BLaER1 treated with 17β-estradiol and CSF1 and Interleukin-3, amounts not matched to agents 10 nM and 100 nM (cell line): ENCODE measurements at regions not wholly inside any gene's neighbourhood (a gene's known extent, or its start where the extent isn't known, plus 50 kb on each side); places are given as distances from the start of the nearest gene placed in this dataset.
"Not testable (repeated sequence)": the region's sequence is repeated elsewhere in the genome, so short reads cannot be mapped to it uniquely, and the experiment has no call there.

Experiments used
- H3K27ac ChIP-seq, 11 experiments: shearing (Covaris generic); formaldehyde crosslinking; 2 replicates each; pipeline ENCODE4 v1.8.1; 2022
- H3K27me3 ChIP-seq, 11 experiments: shearing (Covaris generic); formaldehyde crosslinking; 2 replicates each; pipeline ENCODE4 v1.8.1; 2022
- H3K36me3 ChIP-seq, 11 experiments: shearing (Covaris generic); formaldehyde crosslinking; 2 replicates each; pipeline ENCODE4 v1.8.1; 2022
- H3K4me1 ChIP-seq, 10 experiments: shearing (Covaris generic); formaldehyde crosslinking; 2 replicates each; pipeline ENCODE4 v1.8.1; 2022
- H3K4me2 ChIP-seq, 11 experiments: shearing (Covaris generic); formaldehyde crosslinking; 2 replicates each; pipeline ENCODE4 v1.8.1; 2022
- H3K4me3 ChIP-seq, 10 experiments: shearing (Covaris generic); formaldehyde crosslinking; 2 replicates each; pipeline ENCODE4 v1.8.1; 2022
- H3K9ac ChIP-seq, 11 experiments: shearing (Covaris generic); formaldehyde crosslinking; 2 replicates each; pipeline ENCODE4 v1.8.1; 2022
- H3K9me3 ChIP-seq, 11 experiments: shearing (Covaris generic); formaldehyde crosslinking; replicated peaks in 1 of 11; 2 replicates each; pipeline ENCODE4 v1.8.1; 2022
- H4K20me1 ChIP-seq, 11 experiments: shearing (Covaris generic); formaldehyde crosslinking; 2 replicates each; pipeline ENCODE4 v1.8.1; 2022
- Cebpa-rat ChIP-seq, 11 experiments: shearing (Covaris generic); IDR thresholded peaks; 2 replicates each; pipeline ENCODE4 v1.8.1; 2022

- TF ChIP-seq Cebpa-rat (IDR thresholded peaks at IDR 0.05): no peak
- Histone ChIP-seq H4K20me1 (no peaks in the 10 kb centered on the region), H3K4me1 (peaks cover 3 to 15% (median 8%) of the 10 kb centered on the region in 10 experiments), H3K36me3 (no peaks in the 10 kb centered on the region), H3K27ac (no peak overlapping the region), H3K4me2 (no peak overlapping the region), H3K4me3 (no peak overlapping the region), H3K9me3 (no peaks in the 10 kb centered on the region), H3K27me3 (no peaks in the 10 kb centered on the region), H3K9ac (no peak overlapping the region)
Measured at GRCh38 chr6:135680964-135681913, 170.3 kb upstream of the PDE7B start.

DNA sequence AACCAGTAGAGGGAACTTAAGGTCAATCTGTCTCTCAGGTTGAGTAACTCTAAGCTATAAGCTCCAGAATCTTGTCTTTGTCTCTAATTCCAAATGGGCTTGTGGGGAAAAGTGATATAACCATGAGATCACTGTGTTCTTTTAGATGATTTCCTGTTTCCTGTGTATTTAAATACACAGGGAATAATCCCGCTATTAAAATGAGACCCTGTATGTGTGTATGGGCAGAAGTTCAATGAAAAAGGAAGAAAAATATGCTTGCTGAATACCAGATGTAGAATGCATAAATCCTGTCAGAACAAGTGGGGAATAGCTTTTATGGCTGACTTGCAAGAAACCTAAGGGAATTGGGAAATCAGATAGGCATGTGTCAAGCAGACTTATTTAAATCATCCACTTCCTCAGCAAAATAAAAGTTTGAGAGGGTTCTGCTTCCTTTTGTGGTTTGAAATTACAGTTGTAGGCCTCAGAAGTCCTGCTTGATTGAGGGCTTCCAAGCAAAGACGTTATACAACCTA, 164.7 kb upstream of the PDE7B start:
- Histone ChIP-seq H3K9ac (peak overlapping the region in 10 of 11 experiments; percentile 3 to 58 (median 36); a peak in 14 of 22 replicates), H3K27me3 (no peaks in the 10 kb centered on the region), H3K36me3 (no peaks in the 10 kb centered on the region), H3K4me2 (peak overlapping the region; percentile 53 to 85 (median 74)), H3K4me3 (peak overlapping the region in 1 of 10 experiments; percentile 25; a peak in 2 of 20 replicates), H3K4me1 (peaks cover 18 to 54% (median 32%) of the 10 kb centered on the region in 10 experiments), H3K9me3 (peaks cover 0 to 12% (median 0%) of the 10 kb centered on the region in 11 experiments; a peak in 4 of 22 replicates), H4K20me1 (no peaks in the 10 kb centered on the region), H3K27ac (peak overlapping the region; percentile 29 to 77 (median 66); a peak in 20 of 22 replicates)
- peak in 4 of 11 experiments; percentile 39 to 58 (median 47); a peak in 6 of 22 replicates for TF ChIP-seq Cebpa-rat (IDR thresholded peaks at IDR 0.05)

- Histone ChIP-seq H3K4me1 (peaks cover 18 to 54% (median 32%) of the 10 kb centered on the region in 10 experiments), H3K4me2 (peak overlapping the region in 6 of 11 experiments; percentile 3 to 85 (median 74); a peak in 9 of 22 replicates), H3K9me3 (peaks cover 0 to 12% (median 0%) of the 10 kb centered on the region in 11 experiments; a peak in 4 of 22 replicates), H3K27ac (peak overlapping the region in 2 of 11 experiments; percentile 24 to 77; a peak in 2 of 22 replicates)
- not testable (repeated sequence) for H3K9ac ChIP-seq, H3K36me3 ChIP-seq, H4K20me1 ChIP-seq, H3K4me3 ChIP-seq, H3K27me3 ChIP-seq
Measured at GRCh38 chr6:135688476-135688875, 163.0 kb upstream of the PDE7B start.

GRCh38 chr6:135692426-135692825, 159.1 kb upstream of the PDE7B start:
- Histone ChIP-seq H3K36me3 (no peaks in the 10 kb centered on the region), H3K27me3 (no peaks in the 10 kb centered on the region), H3K4me3 (no peak overlapping the region), H3K9ac (no peak overlapping the region), H4K20me1 (no peaks in the 10 kb centered on the region), H3K4me1 (peaks cover 3 to 27% (median 13%) of the 10 kb centered on the region in 10 experiments), H3K9me3 (peaks cover 0 to 12% (median 0%) of the 10 kb centered on the region in 11 experiments; a peak in 4 of 22 replicates), H3K27ac (no peak overlapping the region), H3K4me2 (no peak overlapping the region)
- no peak for TF ChIP-seq Cebpa-rat (IDR thresholded peaks at IDR 0.05)

DNA sequence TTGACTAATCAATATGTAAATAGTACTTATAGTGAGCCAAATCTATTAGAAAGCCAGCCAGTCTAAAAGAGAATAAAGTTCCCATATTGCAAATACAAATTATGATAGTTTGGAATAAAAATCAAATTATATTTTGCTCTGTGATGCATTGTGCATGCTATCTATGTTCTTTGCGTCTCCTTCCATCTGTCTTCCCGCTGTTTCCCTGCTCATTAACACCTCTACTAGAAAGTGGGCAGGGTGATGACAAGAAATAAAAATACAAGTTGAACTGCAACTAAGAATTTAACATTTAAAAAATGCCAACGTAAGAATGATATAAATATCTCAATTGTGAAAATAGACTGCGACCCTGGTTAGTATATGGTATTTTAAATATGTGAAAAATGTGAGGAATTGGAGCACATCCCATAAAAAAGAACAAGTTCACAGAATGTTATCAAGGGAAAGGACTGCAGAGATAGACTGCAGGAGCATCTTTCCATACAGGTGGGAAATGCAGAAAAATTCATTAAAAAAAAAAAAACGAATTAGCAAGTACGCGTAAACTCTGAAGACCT, 157.6 kb upstream of the PDE7B start:
- H3K27me3 ChIP-seq: no peaks in the 10 kb centered on the region
- TF ChIP-seq Cebpa-rat (IDR thresholded peaks at IDR 0.05): no peak
- H3K36me3 ChIP-seq: no peaks in the 10 kb centered on the region
- no peaks in the 10 kb centered on the region for H4K20me1 ChIP-seq
- no peak overlapping the region for H3K4me3 ChIP-seq
- H3K4me1 ChIP-seq: peaks cover 0 to 14% (median 0%) of the 10 kb centered on the region in 10 experiments; a peak in 7 of 20 replicates
- no peak overlapping the region for H3K27ac ChIP-seq
- H3K9ac ChIP-seq: no peak overlapping the region
- peaks cover 0 to 3% (median 0%) of the 10 kb centered on the region in 11 experiments; a peak in 1 of 22 replicates for H3K9me3 ChIP-seq
- no peak overlapping the region for H3K4me2 ChIP-seq

DNA sequence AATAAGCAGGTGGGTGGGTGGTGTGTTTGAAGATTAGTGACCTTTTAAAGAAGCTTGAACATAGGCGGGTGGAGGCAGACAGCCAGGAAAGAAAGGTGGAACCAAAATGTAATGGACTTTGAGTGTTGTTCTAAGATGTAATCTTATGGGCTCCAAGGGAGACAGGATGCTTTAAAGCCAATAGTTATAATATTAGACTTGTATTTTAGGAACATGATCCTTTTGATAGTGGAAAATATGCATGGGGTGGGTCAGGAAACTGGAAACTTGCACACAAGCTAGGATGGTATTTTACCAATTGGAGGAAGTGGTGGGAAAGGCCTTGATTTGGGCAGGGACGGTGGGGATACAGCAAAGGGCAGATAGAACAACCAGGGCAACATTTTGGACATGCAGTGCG, 151.8 kb upstream of the PDE7B start:
- Histone ChIP-seq H4K20me1 (no peaks in the 10 kb centered on the region), H3K9me3 (no peaks in the 10 kb centered on the region), H3K4me2 (peak overlapping the region in 2 of 11 experiments; percentile 3 to 13; a peak in 2 of 22 replicates), H3K27me3 (no peaks in the 10 kb centered on the region), H3K27ac (no peak overlapping the region), H3K9ac (no peak overlapping the region), H3K4me3 (no peak overlapping the region), H3K4me1 (peaks cover 0 to 11% (median 0%) of the 10 kb centered on the region in 10 experiments; a peak in 4 of 20 replicates), H3K36me3 (no peaks in the 10 kb centered on the region)
- no peak for TF ChIP-seq Cebpa-rat (IDR thresholded peaks at IDR 0.05)

GRCh38 chr6:135701426-135701825, 150.1 kb upstream of the PDE7B start:
- Histone ChIP-seq H3K4me2 (no peak overlapping the region), H3K4me1 (peaks cover 0 to 11% (median 0%) of the 10 kb centered on the region in 10 experiments; a peak in 4 of 20 replicates), H3K4me3 (no peak overlapping the region), H3K36me3 (no peaks in the 10 kb centered on the region), H4K20me1 (no peaks in the 10 kb centered on the region), H3K27me3 (no peaks in the 10 kb centered on the region), H3K9ac (no peak overlapping the region), H3K27ac (no peak overlapping the region), H3K9me3 (no peaks in the 10 kb centered on the region)
- TF ChIP-seq Cebpa-rat (IDR thresholded peaks at IDR 0.05): no peak

- peaks cover 0 to 11% (median 0%) of the 10 kb centered on the region in 10 experiments; a peak in 4 of 20 replicates for H3K4me1 ChIP-seq
- H4K20me1 ChIP-seq: no peaks in the 10 kb centered on the region
- H3K4me2 ChIP-seq: no peak overlapping the region
- no peaks in the 10 kb centered on the region for H3K36me3 ChIP-seq
- H3K9ac ChIP-seq: no peak overlapping the region
- no peak overlapping the region for H3K4me3 ChIP-seq
- no peaks in the 10 kb centered on the region for H3K27me3 ChIP-seq
- H3K27ac ChIP-seq: no peak overlapping the region
- no peaks in the 10 kb centered on the region for H3K9me3 ChIP-seq
- no peak for TF ChIP-seq Cebpa-rat (IDR thresholded peaks at IDR 0.05)
Measured at GRCh38 chr6:135703007-135703406, 148.5 kb upstream of the PDE7B start.

DNA sequence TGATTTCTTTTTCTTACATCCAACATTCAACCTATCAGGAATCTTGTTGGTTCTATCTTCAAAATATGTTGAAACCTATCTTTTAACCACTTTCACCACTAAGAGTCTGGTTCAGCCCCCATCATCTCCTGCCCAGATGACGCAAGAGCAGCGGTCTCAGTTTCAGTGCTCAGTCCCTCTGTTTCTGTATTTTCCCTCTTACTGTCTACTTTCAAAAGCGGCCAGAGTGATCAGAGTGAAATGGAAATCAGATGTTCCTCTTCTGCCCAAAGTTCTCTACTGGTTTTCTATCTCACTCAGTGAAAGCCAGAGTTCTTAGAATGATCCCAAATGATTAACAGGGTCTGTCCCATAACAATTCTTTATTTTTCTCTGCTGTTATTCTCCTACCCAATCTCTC, 147.9 kb upstream of the PDE7B start:
- peaks cover 0 to 11% (median 0%) of the 10 kb centered on the region in 10 experiments; a peak in 4 of 20 replicates for H3K4me1 ChIP-seq

More for the DNA sequence above, 147.9 kb upstream of the PDE7B start:
- no peaks in the 10 kb centered on the region for H3K9me3 ChIP-seq
- no peak overlapping the region for H3K9ac ChIP-seq
- H3K36me3 ChIP-seq: no peaks in the 10 kb centered on the region
- no peak overlapping the region for H3K4me2 ChIP-seq
- H4K20me1 ChIP-seq: no peaks in the 10 kb centered on the region
- peak in 1 of 11 experiments; percentile 31; a peak in 1 of 22 replicates for TF ChIP-seq Cebpa-rat (IDR thresholded peaks at IDR 0.05)
- H3K27ac ChIP-seq: no peak overlapping the region
- H3K27me3 ChIP-seq: no peaks in the 10 kb centered on the region
- H3K4me3 ChIP-seq: no peak overlapping the region
